ENCODE measurements at regions not wholly inside any gene's neighbourhood (a gene's known extent, or its start where the extent isn't known, plus 50 kb on each side); places are given as distances from the start of the nearest gene placed in this dataset.

DNA sequence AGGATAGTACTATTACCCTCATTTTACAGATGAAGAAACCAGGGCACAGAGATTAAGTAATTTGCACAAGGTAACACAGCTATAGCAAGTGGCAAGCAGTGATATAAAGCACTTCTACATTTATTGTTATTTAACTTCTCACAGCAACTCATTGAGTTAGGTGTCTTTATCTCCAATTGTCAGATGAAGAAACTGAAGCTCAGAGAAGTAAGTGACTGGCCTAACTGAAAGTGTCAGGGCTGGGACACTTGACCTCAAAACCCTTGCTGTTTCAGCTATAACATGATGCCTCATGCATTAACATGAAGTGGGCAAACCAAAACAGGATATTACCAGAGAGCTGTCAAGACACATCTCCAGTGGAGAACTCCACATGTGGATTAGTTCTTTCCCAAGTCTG lies 65.8 kb upstream of the LEKR1 start:
- TF ChIP-seq, protein P1, sequence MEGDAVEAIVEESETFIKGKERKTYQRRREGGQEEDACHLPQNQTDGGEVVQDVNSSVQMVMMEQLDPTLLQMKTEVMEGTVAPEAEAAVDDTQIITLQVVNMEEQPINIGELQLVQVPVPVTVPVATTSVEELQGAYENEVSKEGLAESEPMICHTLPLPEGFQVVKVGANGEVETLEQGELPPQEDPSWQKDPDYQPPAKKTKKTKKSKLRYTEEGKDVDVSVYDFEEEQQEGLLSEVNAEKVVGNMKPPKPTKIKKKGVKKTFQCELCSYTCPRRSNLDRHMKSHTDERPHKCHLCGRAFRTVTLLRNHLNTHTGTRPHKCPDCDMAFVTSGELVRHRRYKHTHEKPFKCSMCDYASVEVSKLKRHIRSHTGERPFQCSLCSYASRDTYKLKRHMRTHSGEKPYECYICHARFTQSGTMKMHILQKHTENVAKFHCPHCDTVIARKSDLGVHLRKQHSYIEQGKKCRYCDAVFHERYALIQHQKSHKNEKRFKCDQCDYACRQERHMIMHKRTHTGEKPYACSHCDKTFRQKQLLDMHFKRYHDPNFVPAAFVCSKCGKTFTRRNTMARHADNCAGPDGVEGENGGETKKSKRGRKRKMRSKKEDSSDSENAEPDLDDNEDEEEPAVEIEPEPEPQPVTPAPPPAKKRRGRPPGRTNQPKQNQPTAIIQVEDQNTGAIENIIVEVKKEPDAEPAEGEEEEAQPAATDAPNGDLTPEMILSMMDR (IDR thresholded peaks at IDR 0.05; ENCODE audit: low read length), result no peak
- TF ChIP-seq EZH2 (optimal IDR thresholded peaks at IDR 0.05; ENCODE audit: low read depth, low read length) (no peak), EZH2phosphoT487 (IDR thresholded peaks at IDR 0.05; ENCODE audit: low read length) (no peak)

All from MM.1S (cell line).